H1 (cell line): ENCODE measurements at regions not wholly inside any gene's neighbourhood (a gene's known extent, or its start where the extent isn't known, plus 50 kb on each side); places are given as distances from the start of the nearest gene placed in this dataset.

Experiments
- CHD1 ChIP-seq: IDR thresholded peaks from 2 replicates; pipeline ENCODE4 v1.6.1; 2012; ENCODE audit warnings: low read depth, low read length, improper control_type of control experiment
- CTBP2 ChIP-seq: IDR thresholded peaks from 2 replicates; pipeline ENCODE4 v1.7.0; 2011; ENCODE audit warnings: borderline replicate concordance, mild to moderate bottlenecking, moderate library complexity, mixed read lengths, low read length; ENCODE audit not compliant: insufficient read depth, insufficient read length
- HDAC2 ChIP-seq, 2 experiments: fragments of 300-600 bp in 1 of 2; sonication (generic) in 1 of 2; IDR thresholded peaks; 2 replicates each; pipeline ENCODE4 v1.6.1; 2011 to 2012; ENCODE audit warnings: low read depth in 2 of 2, low read length in 2 of 2, mild to moderate bottlenecking in 2 of 2, moderate library complexity in 2 of 2, borderline replicate concordance in 1 of 2, inconsistent platforms in 1 of 2
- JUND ChIP-seq: IDR thresholded peaks from 2 replicates; pipeline ENCODE4 v1.6.1; 2011; ENCODE audit warnings: mild to moderate bottlenecking, improper control_type of control experiment, low read length
- SAP30 ChIP-seq: fragments of 300-600 bp; sonication (generic); IDR thresholded peaks from 2 replicates; pipeline ENCODE4 v1.7.1; 2012; ENCODE audit warnings: low read length, moderate library complexity, mild to moderate bottlenecking, inconsistent platforms; ENCODE audit not compliant: insufficient read depth, insufficient replicate concordance

GRCh38 chr1:177864538-177865305 is 105.1 kb downstream of the SEC16B start (continued):
- no peak for TF ChIP-seq JUND
- TF ChIP-seq CHD1 = no peak
- TF ChIP-seq CTBP2 = no peak
- no peak for TF ChIP-seq SAP30
- no peak for TF ChIP-seq HDAC2 (IDR thresholded peaks at IDR 0.05; ENCODE audit: borderline replicate concordance in 1 of 2, low read depth in 2 of 2, low read length in 2 of 2)
